Breast epithelium (tissue), 4 donors: ENCODE measurements at regions not wholly inside any gene's neighbourhood (a gene's known extent, or its start where the extent isn't known, plus 50 kb on each side); places are given as distances from the start of the nearest gene placed in this dataset.

ENCODE experiments used
- DNase-seq, 2 donors: peaks; one replicate each; pipeline ENCODE4 v3.0.0-alpha.2; 2019; ENCODE audit warnings: low spot score in 2 of 2
- H3K27ac ChIP-seq, 2 donors: fragments of 200-600 bp; sonication (generic) in 1 of 2; one replicate each; pipeline ENCODE4 v1.5.1; 2016 to 2019; ENCODE audit warnings: mild to moderate bottlenecking in 1 of 2
- H3K27me3 ChIP-seq, 2 donors: fragments of 200-600 bp; sonication (generic) in 1 of 2; one replicate each; pipeline versions ENCODE4 v1.5.1 to v1.6.0; 2017 to 2019; ENCODE audit warnings: control low read depth in 1 of 2, mild to moderate bottlenecking in 1 of 2
- H3K36me3 ChIP-seq: fragments of 200-600 bp; one replicate; pipeline ENCODE4 v1.5.1; 2019
- H3K4me1 ChIP-seq, 2 donors: fragments of 200-600 bp; sonication (generic); one replicate each; pipeline ENCODE4 v1.5.1; 2016 to 2019; ENCODE audit warnings: control low read depth in 1 of 2
- H3K4me3 ChIP-seq, 3 donors: fragments of 200-600 bp; sonication (generic); 1 replicate in 2 of 3; 2 replicates in 1 of 3; pipeline ENCODE4 v1.5.1; 2016 to 2019; ENCODE audit warnings: mild to moderate bottlenecking in 3 of 3, moderate library complexity in 2 of 3
- H3K9me3 ChIP-seq, 2 donors: fragments of 200-600 bp; sonication (generic) in 1 of 2; one replicate each; pipeline ENCODE4 v1.5.1; 2016 to 2019; ENCODE audit warnings: control low read depth in 1 of 2
- POLR2A ChIP-seq: fragments of 450-650 bp; IDR thresholded peaks from one replicate; pipeline ENCODE4 v1.6.1; 2016; ENCODE audit warnings: antibody characterized with exemption, mild to moderate bottlenecking, moderate library complexity
- POLR2AphosphoS5 ChIP-seq, 3 donors: sonication (generic); formaldehyde crosslinking; IDR thresholded peaks; one replicate each; pipeline ENCODE4 v1.6.1; 2017; ENCODE audit warnings: antibody characterized with exemption in 3 of 3
- intact Hi-C: fragments of 100-400 bp; cut with DNase I; formaldehyde crosslinking; loops from one replicate; pipeline ENCODE4 v1.15.1; 2023; ENCODE audit warnings: low total_unique reads
- TF ChIP-seq, protein P1 (sequence below), 3 donors: fragments of 450-650 bp; IDR thresholded peaks; one replicate each; pipeline ENCODE4 v1.5.1; 2016 to 2017; ENCODE audit warnings: antibody characterized with exemption in 3 of 3, mild to moderate bottlenecking in 3 of 3, moderate library complexity in 3 of 3

DNA sequence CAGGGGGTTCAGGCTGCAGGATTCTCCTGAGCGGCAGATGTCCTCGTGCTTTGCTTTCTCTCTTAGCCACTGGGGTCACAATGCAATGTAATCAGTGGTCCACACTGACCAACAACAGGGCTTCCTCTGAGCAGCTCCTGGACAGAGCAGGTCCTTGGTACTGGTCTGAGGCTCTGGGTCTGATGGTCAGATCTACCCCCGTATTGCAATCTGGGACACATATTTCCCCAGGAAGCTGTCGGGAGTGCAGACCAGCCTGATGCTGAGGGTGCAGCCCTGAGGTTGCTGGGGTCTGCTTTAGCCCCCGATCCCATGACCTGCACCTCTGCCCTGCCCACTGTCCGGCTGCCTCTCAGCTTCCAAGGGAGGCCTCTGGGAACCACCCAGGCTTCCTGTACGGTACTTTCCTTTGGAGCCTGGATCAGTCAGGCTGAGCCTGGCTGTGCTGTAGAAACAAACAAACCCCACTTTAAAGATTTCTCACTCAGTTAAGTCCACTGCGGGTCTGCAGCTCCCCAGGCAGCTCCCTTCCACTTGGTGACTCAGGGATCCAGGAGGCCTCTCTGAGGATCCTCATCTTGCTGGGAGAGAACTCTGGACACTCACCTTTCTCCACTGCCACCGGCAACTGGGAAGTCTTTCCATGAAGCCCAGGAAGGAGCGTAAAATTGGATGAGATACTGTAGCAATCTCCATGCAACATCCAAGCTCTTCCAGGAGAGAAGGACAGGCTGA, 1046.6 kb downstream of the TBC1D22A start:
- H3K9me3 ChIP-seq: peaks cover 5 to 16% of the 10 kb centered on the region in 2 donors
- no peak overlapping the region for H3K4me3 ChIP-seq
- no peaks in the 10 kb centered on the region for H3K36me3 ChIP-seq
- DNase-seq: no peak
- H3K27me3 ChIP-seq: peaks cover 0 to 27% of the 10 kb centered on the region in 2 donors
- TF ChIP-seq POLR2A (no peak), POLR2AphosphoS5 (IDR thresholded peaks at IDR 0.05) (no peak)
- TF ChIP-seq, protein P1, sequence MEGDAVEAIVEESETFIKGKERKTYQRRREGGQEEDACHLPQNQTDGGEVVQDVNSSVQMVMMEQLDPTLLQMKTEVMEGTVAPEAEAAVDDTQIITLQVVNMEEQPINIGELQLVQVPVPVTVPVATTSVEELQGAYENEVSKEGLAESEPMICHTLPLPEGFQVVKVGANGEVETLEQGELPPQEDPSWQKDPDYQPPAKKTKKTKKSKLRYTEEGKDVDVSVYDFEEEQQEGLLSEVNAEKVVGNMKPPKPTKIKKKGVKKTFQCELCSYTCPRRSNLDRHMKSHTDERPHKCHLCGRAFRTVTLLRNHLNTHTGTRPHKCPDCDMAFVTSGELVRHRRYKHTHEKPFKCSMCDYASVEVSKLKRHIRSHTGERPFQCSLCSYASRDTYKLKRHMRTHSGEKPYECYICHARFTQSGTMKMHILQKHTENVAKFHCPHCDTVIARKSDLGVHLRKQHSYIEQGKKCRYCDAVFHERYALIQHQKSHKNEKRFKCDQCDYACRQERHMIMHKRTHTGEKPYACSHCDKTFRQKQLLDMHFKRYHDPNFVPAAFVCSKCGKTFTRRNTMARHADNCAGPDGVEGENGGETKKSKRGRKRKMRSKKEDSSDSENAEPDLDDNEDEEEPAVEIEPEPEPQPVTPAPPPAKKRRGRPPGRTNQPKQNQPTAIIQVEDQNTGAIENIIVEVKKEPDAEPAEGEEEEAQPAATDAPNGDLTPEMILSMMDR (IDR thresholded peaks at IDR 0.05): no peak
- H3K27ac ChIP-seq: no peak overlapping the region
- intact Hi-C loops: no loop called here
- no peaks in the 10 kb centered on the region for H3K4me1 ChIP-seq

DNA sequence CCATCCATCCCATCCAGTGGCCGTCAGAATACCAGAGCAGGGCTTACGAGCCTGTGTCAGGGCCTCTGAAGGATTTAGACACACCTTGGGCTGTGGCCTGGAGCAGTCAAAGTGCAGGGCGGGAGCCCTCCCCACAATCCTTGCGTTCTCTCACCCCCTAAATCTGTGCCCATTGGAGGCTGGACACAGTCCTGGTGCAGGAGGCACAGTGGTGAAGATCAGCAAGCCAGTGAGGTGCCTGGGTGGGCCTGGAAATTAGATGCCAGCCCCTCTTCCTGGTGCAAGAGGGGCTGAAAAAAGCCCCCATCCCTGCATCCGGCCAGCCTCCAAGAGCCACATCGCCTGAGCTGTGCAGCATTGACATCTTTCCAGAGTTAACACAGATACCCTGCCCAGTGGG, 1045.8 kb downstream of the TBC1D22A start:
- intact Hi-C loops: no loop called here
- TF ChIP-seq POLR2A (no peak), POLR2AphosphoS5 (IDR thresholded peaks at IDR 0.05) (no peak)
- TF ChIP-seq, protein P1 (IDR thresholded peaks at IDR 0.05): no peak
- peaks cover 0 to 27% of the 10 kb centered on the region in 2 donors for H3K27me3 ChIP-seq

DNA sequence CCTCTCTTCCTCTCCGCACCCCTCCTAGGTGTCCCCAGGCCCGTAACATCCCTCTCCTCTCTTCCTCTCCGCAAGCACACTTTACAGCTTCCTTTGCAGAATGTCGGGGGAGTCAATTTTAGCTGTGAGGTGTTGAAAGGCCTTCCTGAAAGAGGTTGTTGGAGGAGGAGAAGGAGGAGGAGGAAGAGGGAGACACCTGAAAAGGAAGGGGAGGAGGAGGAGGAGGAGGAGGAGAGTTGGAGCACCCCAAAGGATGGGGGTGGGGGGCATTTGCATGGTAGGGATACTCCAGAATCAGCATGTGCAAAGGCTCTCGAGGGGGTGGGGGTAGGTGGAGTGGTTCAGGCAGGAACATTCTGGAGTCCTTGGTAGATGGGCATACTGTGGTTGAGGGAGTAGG, 1045.1 kb downstream of the TBC1D22A start:
- Histone ChIP-seq H3K9me3 (peaks cover 5 to 17% of the 10 kb centered on the region in 2 donors), H3K4me1 (no peaks in the 10 kb centered on the region), H3K27me3 (peaks cover 0 to 28% of the 10 kb centered on the region in 2 donors), H3K36me3 (no peaks in the 10 kb centered on the region), H3K4me3 (no peak overlapping the region), H3K27ac (no peak overlapping the region)
- intact Hi-C loops: no loop called here
- DNase-seq: no peak
- TF ChIP-seq, protein P1 (IDR thresholded peaks at IDR 0.05): no peak
- no peak for TF ChIP-seq POLR2A
- no peak for TF ChIP-seq POLR2AphosphoS5 (IDR thresholded peaks at IDR 0.05)

More for the DNA sequence above, 1045.8 kb downstream of the TBC1D22A start:
- peaks cover 5 to 17% of the 10 kb centered on the region in 2 donors for H3K9me3 ChIP-seq
- H3K4me1 ChIP-seq: no peaks in the 10 kb centered on the region
- no peaks in the 10 kb centered on the region for H3K36me3 ChIP-seq
- H3K4me3 ChIP-seq: no peak overlapping the region
- no peak overlapping the region for H3K27ac ChIP-seq
- no peak for DNase-seq

DNA sequence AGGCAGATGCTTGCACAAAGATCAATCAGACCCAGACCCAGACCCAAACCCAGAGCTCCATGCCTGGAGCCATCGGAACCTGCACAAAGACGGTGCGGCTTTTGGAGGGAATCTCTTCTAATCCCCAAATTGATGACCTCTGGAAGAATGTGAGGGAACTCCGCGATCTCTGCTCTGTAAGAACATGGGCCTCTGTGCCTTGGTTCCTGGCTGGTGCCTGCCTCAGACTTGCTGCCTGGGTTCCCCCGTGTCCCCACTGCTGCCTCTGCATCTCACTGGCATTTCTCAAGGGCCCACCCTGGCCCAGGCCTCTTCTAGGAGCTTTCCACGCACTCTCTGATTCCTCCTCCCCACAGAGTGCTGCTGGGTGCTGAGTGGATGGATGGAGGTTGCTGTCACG, 1044.4 kb downstream of the TBC1D22A start:
- DNase-seq: peak in 1 of 2 donors; percentile 3
- H3K4me3 ChIP-seq: no peak overlapping the region
- H3K27me3 ChIP-seq: peaks cover 0 to 34% of the 10 kb centered on the region in 2 donors
- no peaks in the 10 kb centered on the region for H3K4me1 ChIP-seq
- H3K27ac ChIP-seq: no peak overlapping the region
- no peaks in the 10 kb centered on the region for H3K36me3 ChIP-seq
- intact Hi-C loops: no loop called here
- TF ChIP-seq POLR2AphosphoS5 (IDR thresholded peaks at IDR 0.05) (no peak), POLR2A (no peak)
- TF ChIP-seq, protein P1 (IDR thresholded peaks at IDR 0.05): no peak
- peaks cover 5 to 17% of the 10 kb centered on the region in 2 donors for H3K9me3 ChIP-seq

DNA sequence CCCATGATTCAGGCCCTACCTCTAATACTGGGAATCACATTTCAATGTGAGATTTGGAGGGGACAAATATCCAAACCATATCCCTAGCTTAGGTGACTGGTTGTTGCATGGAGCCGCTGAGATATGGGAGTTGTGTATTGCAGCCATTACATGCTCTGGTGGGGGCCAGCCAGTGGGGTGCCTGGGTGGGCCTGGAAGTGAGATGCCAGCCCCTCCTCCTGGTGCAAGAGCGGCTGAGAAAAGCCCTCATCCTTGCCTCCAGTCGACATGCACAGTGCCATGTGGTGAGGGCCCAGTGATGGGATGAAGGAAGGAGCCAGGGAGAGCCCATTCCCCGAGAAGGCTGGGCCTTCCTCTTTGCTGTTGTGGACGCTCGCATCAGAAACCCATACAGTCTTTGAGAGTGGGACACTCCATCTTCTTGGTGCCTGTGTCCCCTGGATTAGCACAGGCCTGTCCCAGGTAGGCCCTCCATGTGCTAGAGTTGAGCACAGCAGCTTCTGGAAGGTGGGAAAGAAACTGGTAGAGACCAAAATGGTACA, 1043.0 kb downstream of the TBC1D22A start:
- H3K27me3 ChIP-seq: peaks cover 0 to 31% of the 10 kb centered on the region in 2 donors
- peak in 1 of 2 donors; percentile 8 for DNase-seq
- no peaks in the 10 kb centered on the region for H3K4me1 ChIP-seq
- intact Hi-C loops: no loop called here
- TF ChIP-seq POLR2A: no peak
- TF ChIP-seq, protein P1 (IDR thresholded peaks at IDR 0.05): no peak
- TF ChIP-seq POLR2AphosphoS5 (IDR thresholded peaks at IDR 0.05): no peak
- no peak overlapping the region for H3K4me3 ChIP-seq
- H3K36me3 ChIP-seq: no peaks in the 10 kb centered on the region
- peaks cover 5 to 17% of the 10 kb centered on the region in 2 donors for H3K9me3 ChIP-seq
- H3K27ac ChIP-seq: no peak overlapping the region
